Panc1 (cell line): ENCODE measurements at regions not wholly inside any gene's neighbourhood (a gene's known extent, or its start where the extent isn't known, plus 50 kb on each side); places are given as distances from the start of the nearest gene placed in this dataset.

Experiments used
- ATAC-seq: fragments of 200-7000 bp; cut with Tn5 transposase; 2 replicates; pipeline ENCODE4 v1.9.1; 2020; ENCODE audit warnings: mild to moderate bottlenecking, moderate library complexity
- BruUV-seq: library from RNA; stranded (reverse); fragments of 400-500 nt; replicated peaks from 2 replicates; lab custom pipeline; 2021; lab: Mats Ljungman, UMichigan
- CTCF ChIA-PET: fragments of 300-600 bp; sonication (Branson Sonifier 250); formaldehyde crosslinking; loops from one replicate; lab custom pipeline; 2022; ENCODE audit warnings: antibody characterized with exemption; lab: Charles Lee
- POLR2A ChIA-PET: fragments of 300-600 bp; sonication (Branson Sonifier 250); formaldehyde crosslinking; loops from one replicate; lab custom pipeline; 2022; ENCODE audit warnings: antibody characterized with exemption; lab: Charles Lee
- DNase-seq: peaks from one replicate; pipeline ENCODE4 v3.0.0-alpha.2; 2010; ENCODE audit warnings: low read depth, low spot score
- H3K27ac ChIP-seq: 2 replicates; pipeline ENCODE4 v1.5.1; 2011; ENCODE audit warnings: mild to moderate bottlenecking, low read length, inconsistent platforms
- H3K27me3 ChIP-seq: fragments of 200-500 bp; sonication (Bioruptor generic); 2 replicates; pipeline ENCODE4 v1.6.0; 2014; ENCODE audit warnings: low read length, inconsistent platforms; ENCODE audit not compliant: control insufficient read depth, insufficient read depth
- H3K36me3 ChIP-seq: fragments of 200-500 bp; sonication (Bioruptor generic); 2 replicates; pipeline ENCODE4 v1.5.1; 2014; ENCODE audit warnings: inconsistent platforms, mild to moderate bottlenecking, low read length, moderate library complexity; ENCODE audit not compliant: control insufficient read depth, insufficient read depth
- H3K4me1 ChIP-seq: 2 replicates; pipeline ENCODE4 v1.5.1; 2011; ENCODE audit warnings: inconsistent platforms, mild to moderate bottlenecking, low read length, moderate library complexity; ENCODE audit not compliant: control insufficient read depth, insufficient read depth
- H3K4me3 ChIP-seq, 2 experiments: 2 replicates each; pipeline ENCODE4 v1.5.1; 2011 to 2012; ENCODE audit warnings: low read depth in 2 of 2, low read length in 2 of 2, mild to moderate bottlenecking in 2 of 2, inconsistent platforms in 1 of 2, moderate library complexity in 1 of 2
- H3K9me3 ChIP-seq: fragments of 200-500 bp; sonication (Bioruptor generic); 2 replicates; pipeline ENCODE4 v1.5.1; 2014; ENCODE audit warnings: low read depth, mild to moderate bottlenecking, inconsistent platforms, low read length, moderate library complexity; ENCODE audit not compliant: control insufficient read depth, insufficient read depth
- CTCF ChIP-seq: fragments of 450-650 bp; IDR thresholded peaks from 2 replicates; pipeline ENCODE4 v1.5.1; 2017; ENCODE audit warnings: mild to moderate bottlenecking
- POLR2AphosphoS5 ChIP-seq: IDR thresholded peaks from 2 replicates; pipeline ENCODE4 v1.6.1; 2012; ENCODE audit warnings: mild to moderate bottlenecking, low read depth, low read length, moderate library complexity
- REST ChIP-seq, 2 experiments: IDR thresholded peaks; 2 replicates each; pipeline ENCODE4 v1.6.1; 2011 to 2012; ENCODE audit warnings: low read depth in 2 of 2, control low read depth in 1 of 2, low read length in 1 of 2, mild to moderate bottlenecking in 1 of 2, moderate library complexity in 1 of 2; ENCODE audit not compliant: insufficient read depth in 1 of 2
- SIN3A ChIP-seq: IDR thresholded peaks from 2 replicates; pipeline ENCODE4 v1.6.1; 2012; ENCODE audit warnings: low read depth, mild to moderate bottlenecking, low read length, moderate library complexity, borderline replicate concordance; ENCODE audit not compliant: insufficient read depth
- TCF7L2 ChIP-seq: IDR thresholded peaks from 2 replicates; pipeline ENCODE4 v1.6.1; 2011; ENCODE audit warnings: mild to moderate bottlenecking, low read depth, low read length, inconsistent platforms
- in situ Hi-C: cut with HindIII; loops from 2 replicates; pipeline ENCODE4 v1.10.0; 2016; ENCODE audit warnings: low sequenced_read_pairs, low pct_unique_long_range_greater_than_20kb
- intact Hi-C: fragments of 100-400 bp; cut with micrococcal nuclease; formaldehyde crosslinking; loops from one replicate; pipeline ENCODE4 v1.10.0; 2022; ENCODE audit not compliant: unreplicated experiment

GRCh38 chr16:13503960-13504635 lies 415.9 kb upstream of the ERCC4 start:
- TF ChIP-seq POLR2AphosphoS5, result no peak
- no peak for TF ChIP-seq CTCF
- no peak for TF ChIP-seq SIN3A
- no peak for TF ChIP-seq TCF7L2
- TF ChIP-seq REST (IDR thresholded peaks at IDR 0.05; ENCODE audit: insufficient read depth in 1 of 2, low read depth in 2 of 2, low read length in 1 of 2), result no peak
- no peak overlapping the region for H3K27ac ChIP-seq
- DNase-seq, result no peak
- intact Hi-C loops, result no loop called here
- in situ Hi-C loops, result no loop called here
- H3K4me3 ChIP-seq, result no peak overlapping the region
- BruUV-seq, result no TSS peak
- no peaks in the 10 kb centered on the region for H3K4me1 ChIP-seq
- H3K27me3 ChIP-seq, result no peaks in the 10 kb centered on the region
- POLR2A ChIA-PET, result no interaction called here
- CTCF ChIA-PET, result no interaction called here
- H3K36me3 ChIP-seq, result no peaks in the 10 kb centered on the region
- no peak for ATAC-seq
- H3K9me3 ChIP-seq, result no peaks in the 10 kb centered on the region

- Histone ChIP-seq H3K36me3 (no peaks in the 10 kb centered on the region), H3K4me3 (no peak overlapping the region), H3K27me3 (no peaks in the 10 kb centered on the region), H3K9me3 (no peaks in the 10 kb centered on the region), H3K4me1 (no peaks in the 10 kb centered on the region), H3K27ac (no peak overlapping the region)
- ChIA-PET CTCF (no interaction called here), POLR2A (no interaction called here)
- no peak for DNase-seq
- in situ Hi-C loops (no loop called here), intact Hi-C loops (no loop called here)
- no TSS peak for BruUV-seq
- TF ChIP-seq REST (IDR thresholded peaks at IDR 0.05; ENCODE audit: insufficient read depth in 1 of 2, low read depth in 2 of 2, low read length in 1 of 2), result no peak
- no peak for ATAC-seq
Measured at GRCh38 chr16:13507530-13507929, 412.4 kb upstream of the ERCC4 start.
